CD8-positive, alpha-beta memory T cell (primary cell): ENCODE measurements at regions not wholly inside any gene's neighbourhood (a gene's known extent, or its start where the extent isn't known, plus 50 kb on each side); places are given as distances from the start of the nearest gene placed in this dataset.

Experiments
- CTCF ChIA-PET: fragments of 350-600 bp; sonication (Branson Sonifier 250); formaldehyde crosslinking; loops from one replicate; lab custom pipeline; 2021; ENCODE audit warnings: antibody characterized with exemption; lab: Charles Lee
- POLR2A ChIA-PET: fragments of 350-600 bp; sonication (Branson Sonifier 250); formaldehyde crosslinking; loops from one replicate; lab custom pipeline; 2021; ENCODE audit warnings: antibody characterized with exemption; lab: Charles Lee
- DNase-seq, 5 donors: peaks; one replicate each; pipeline versions ENCODE4 v3.0.0 to v3.0.0-alpha.2; 2020 to 2022; ENCODE audit warnings: mixed read lengths in 1 of 5
- H3K27ac ChIP-seq: one replicate; pipeline ENCODE4 v1.7.0; 2013; ENCODE audit warnings: low read depth, mild to moderate bottlenecking, low read length, moderate library complexity
- H3K27me3 ChIP-seq: 2 replicates; pipeline ENCODE4 v1.7.0; 2013; ENCODE audit warnings: low read length, mild to moderate bottlenecking; ENCODE audit not compliant: insufficient read depth, poor library complexity, severe bottlenecking
- H3K36me3 ChIP-seq: 2 replicates; pipeline ENCODE4 v1.7.0; 2013; ENCODE audit warnings: mild to moderate bottlenecking, low read length, moderate library complexity; ENCODE audit not compliant: insufficient read depth
- H3K4me1 ChIP-seq: 2 replicates; pipeline ENCODE4 v1.7.0; 2013; ENCODE audit warnings: mild to moderate bottlenecking, low read length, moderate library complexity; ENCODE audit not compliant: insufficient read depth
- H3K4me3 ChIP-seq: 2 replicates; pipeline ENCODE4 v1.7.0; 2013; ENCODE audit warnings: mild to moderate bottlenecking, low read length
- H3K9me3 ChIP-seq: 2 replicates; pipeline ENCODE4 v1.7.0; 2013; ENCODE audit warnings: mild to moderate bottlenecking, low read length
- H3K27ac Mint-ChIP-seq, 8 donors: one replicate each; pipeline ENCODE4 v1.8.0; 2020 to 2021; ENCODE audit warnings: mixed read lengths in 8 of 8, mild to moderate bottlenecking in 6 of 8, inconsistent platforms in 3 of 8, moderate library complexity in 3 of 8
- H3K27me3 Mint-ChIP-seq, 2 donors: one replicate each; pipeline ENCODE4 v1.8.0; 2020 to 2021; ENCODE audit warnings: mixed read lengths in 2 of 2, mild to moderate bottlenecking in 1 of 2, moderate library complexity in 1 of 2
- H3K36me3 Mint-ChIP-seq, 3 donors: one replicate each; pipeline ENCODE4 v1.8.0; 2020 to 2021; ENCODE audit warnings: mixed read lengths in 3 of 3, inconsistent platforms in 1 of 3, mild to moderate bottlenecking in 1 of 3
- H3K4me1 Mint-ChIP-seq, 3 donors: one replicate each; pipeline ENCODE4 v1.8.0; 2020 to 2021; ENCODE audit warnings: mixed read lengths in 3 of 3, inconsistent platforms in 1 of 3, mild to moderate bottlenecking in 1 of 3
- H3K4me3 Mint-ChIP-seq, 7 donors: one replicate each; pipeline ENCODE4 v1.8.0; 2020 to 2021; ENCODE audit warnings: mixed read lengths in 7 of 7, mild to moderate bottlenecking in 6 of 7, moderate library complexity in 4 of 7, inconsistent platforms in 2 of 7
- H3K9me3 Mint-ChIP-seq, 5 donors: one replicate each; pipeline ENCODE4 v1.8.0; 2020 to 2022; ENCODE audit warnings: mixed read lengths in 5 of 5, mild to moderate bottlenecking in 3 of 5, moderate library complexity in 2 of 5, inconsistent platforms in 1 of 5

DNA sequence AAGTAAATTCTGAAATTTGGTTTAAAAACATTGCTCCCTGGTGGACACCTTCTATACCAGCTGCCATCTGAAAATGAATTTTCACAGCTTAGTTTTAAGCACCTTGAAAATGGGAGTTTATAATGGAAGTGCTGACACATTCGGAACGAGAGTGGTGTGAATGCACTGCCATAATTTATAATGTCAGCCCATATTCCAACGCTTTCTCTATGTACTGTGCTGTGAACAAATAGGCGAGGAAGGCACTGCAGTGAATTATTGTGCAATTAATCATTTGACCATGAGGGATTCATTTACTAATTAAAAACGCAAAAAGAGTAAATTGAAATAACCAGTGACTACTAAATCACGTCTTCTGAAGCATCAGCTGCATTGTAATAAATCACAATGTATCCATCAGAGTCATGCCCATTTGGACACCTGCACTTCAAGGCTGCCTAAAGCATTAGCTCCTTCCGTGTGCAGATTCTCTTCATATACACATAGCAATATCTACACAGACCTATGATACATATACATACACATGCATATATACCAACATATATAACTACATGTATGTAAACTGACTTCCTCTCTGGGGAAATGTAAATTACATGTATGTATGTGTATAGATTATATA is 699.8 kb downstream of the GALR1 start:
- POLR2A ChIA-PET = no interaction called here
- no peaks in the 10 kb centered on the region for H3K36me3 ChIP-seq
- H3K27ac ChIP-seq = no peak overlapping the region
- H3K9me3 Mint-ChIP-seq = peaks cover 0 to 7% (median 3%) of the 10 kb centered on the region in 5 donors
- H3K27me3 Mint-ChIP-seq = peaks cover 0 to 11% of the 10 kb centered on the region in 2 donors
- no peaks in the 10 kb centered on the region for H3K4me1 Mint-ChIP-seq
- H3K36me3 Mint-ChIP-seq = no peaks in the 10 kb centered on the region
- DNase-seq = no peak
- CTCF ChIA-PET = no interaction called here
- no peak overlapping the region for H3K4me3 ChIP-seq
- no peaks in the 10 kb centered on the region for H3K9me3 ChIP-seq
- H3K27ac Mint-ChIP-seq = no peak overlapping the region
- H3K27me3 ChIP-seq = no peaks in the 10 kb centered on the region
- H3K4me1 ChIP-seq = no peaks in the 10 kb centered on the region
- no peak overlapping the region for H3K4me3 Mint-ChIP-seq

DNA sequence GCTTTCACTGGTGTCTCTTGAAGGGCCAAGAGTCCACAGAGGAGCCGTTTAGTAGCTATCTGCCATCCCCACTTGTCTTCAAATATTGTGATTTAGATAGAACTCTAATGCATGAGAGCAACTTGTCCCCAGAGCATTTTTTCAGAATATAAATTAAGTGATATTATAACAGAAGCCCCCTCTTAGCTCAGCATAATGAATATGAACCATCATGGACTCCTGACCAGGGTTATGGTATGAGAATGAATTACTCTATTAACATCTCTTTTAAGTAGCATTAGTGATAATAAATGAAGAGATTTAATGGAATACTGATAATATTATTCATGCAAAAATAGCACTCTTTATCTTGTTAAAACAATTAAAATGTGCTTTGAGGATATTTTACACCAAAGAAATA is 709.6 kb downstream of the GALR1 start:
- ChIA-PET POLR2A (no interaction called here), CTCF (no interaction called here)
- H3K36me3 ChIP-seq = no peaks in the 10 kb centered on the region
- no peak for DNase-seq
- no peak overlapping the region for H3K27ac ChIP-seq
- Mint-ChIP-seq H3K4me3 (no peak overlapping the region), H3K36me3 (no peaks in the 10 kb centered on the region), H3K27me3 (peaks cover 0 to 4% of the 10 kb centered on the region in 2 donors), H3K4me1 (no peaks in the 10 kb centered on the region), H3K27ac (no peak overlapping the region), H3K9me3 (peaks cover 0 to 4% (median 1%) of the 10 kb centered on the region in 5 donors)
- H3K4me1 ChIP-seq = no peaks in the 10 kb centered on the region
- no peaks in the 10 kb centered on the region for H3K27me3 ChIP-seq
- no peaks in the 10 kb centered on the region for H3K9me3 ChIP-seq
- H3K4me3 ChIP-seq = no peak overlapping the region

DNA sequence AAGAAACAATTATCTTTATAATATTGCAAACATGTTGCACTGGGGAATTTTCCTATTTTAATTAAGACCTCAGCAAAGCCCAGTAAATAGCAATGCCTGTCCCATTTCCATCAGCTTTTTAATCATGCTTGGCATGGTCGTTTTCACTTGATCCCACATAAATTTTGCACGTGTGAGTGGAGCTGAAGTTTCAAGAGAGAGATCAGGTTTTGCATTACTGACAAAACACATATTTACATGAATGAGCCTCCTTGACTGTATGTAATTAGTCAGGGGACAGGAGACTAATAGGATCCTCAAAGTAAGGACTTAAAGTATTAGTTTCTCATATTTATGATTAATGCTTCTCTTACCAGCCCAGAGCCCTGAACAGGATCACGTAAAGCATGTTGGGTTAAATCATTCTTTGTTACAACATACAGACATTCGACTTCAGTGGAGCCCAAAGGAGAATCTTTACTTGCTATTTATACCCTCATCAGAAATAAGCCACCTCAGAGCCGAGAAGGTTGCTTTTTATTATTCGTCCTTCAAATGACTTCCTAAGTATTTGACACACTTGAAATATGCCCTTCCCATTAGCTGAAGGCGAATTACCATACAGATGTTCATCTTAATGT is 711.3 kb downstream of the GALR1 start:
- H3K36me3 Mint-ChIP-seq = no peaks in the 10 kb centered on the region
- ChIA-PET CTCF (no interaction called here), POLR2A (no interaction called here)
- no peaks in the 10 kb centered on the region for H3K4me1 Mint-ChIP-seq
- Histone ChIP-seq H3K4me3 (no peak overlapping the region), H3K4me1 (no peaks in the 10 kb centered on the region), H3K9me3 (no peaks in the 10 kb centered on the region), H3K27ac (no peak overlapping the region), H3K27me3 (no peaks in the 10 kb centered on the region), H3K36me3 (no peaks in the 10 kb centered on the region)
- peaks cover 0 to 4% of the 10 kb centered on the region in 2 donors for H3K27me3 Mint-ChIP-seq
- H3K9me3 Mint-ChIP-seq = peaks cover 0 to 4% (median 0%) of the 10 kb centered on the region in 5 donors
- H3K27ac Mint-ChIP-seq = no peak overlapping the region
- no peak for DNase-seq
- H3K4me3 Mint-ChIP-seq = no peak overlapping the region

DNA sequence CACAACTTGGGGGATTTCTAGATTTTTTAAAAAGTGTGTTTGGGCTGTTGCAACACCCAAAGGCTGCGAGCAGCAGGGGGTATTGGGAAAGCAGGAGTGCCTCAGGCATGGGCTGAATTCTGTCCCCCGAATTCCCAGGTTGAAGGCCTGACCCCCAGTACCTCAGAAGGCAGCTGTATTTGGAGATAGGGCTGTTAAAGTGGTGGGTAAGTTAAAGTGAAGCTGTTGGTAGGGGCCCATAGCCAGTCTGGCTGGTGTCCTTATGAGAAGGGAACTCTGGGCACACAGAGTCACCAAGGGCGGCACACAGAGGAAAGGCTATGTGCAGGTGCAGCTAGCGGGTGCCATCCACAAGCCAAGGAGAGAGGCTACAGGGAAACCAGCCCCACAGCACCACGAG is 717.4 kb downstream of the GALR1 start:
- ChIA-PET POLR2A (no interaction called here), CTCF (no interaction called here)
- H3K9me3 ChIP-seq = no peaks in the 10 kb centered on the region
- Mint-ChIP-seq H3K27ac (no peak overlapping the region), H3K27me3 (no peaks in the 10 kb centered on the region), H3K9me3 (no peaks in the 10 kb centered on the region), H3K36me3 (no peaks in the 10 kb centered on the region), H3K4me1 (no peaks in the 10 kb centered on the region), H3K4me3 (no peak overlapping the region)
- H3K4me1 ChIP-seq = no peaks in the 10 kb centered on the region
- H3K36me3 ChIP-seq = no peaks in the 10 kb centered on the region
- H3K27ac ChIP-seq = no peak overlapping the region
- H3K4me3 ChIP-seq = no peak overlapping the region
- DNase-seq = no peak
- H3K27me3 ChIP-seq = no peaks in the 10 kb centered on the region

DNA sequence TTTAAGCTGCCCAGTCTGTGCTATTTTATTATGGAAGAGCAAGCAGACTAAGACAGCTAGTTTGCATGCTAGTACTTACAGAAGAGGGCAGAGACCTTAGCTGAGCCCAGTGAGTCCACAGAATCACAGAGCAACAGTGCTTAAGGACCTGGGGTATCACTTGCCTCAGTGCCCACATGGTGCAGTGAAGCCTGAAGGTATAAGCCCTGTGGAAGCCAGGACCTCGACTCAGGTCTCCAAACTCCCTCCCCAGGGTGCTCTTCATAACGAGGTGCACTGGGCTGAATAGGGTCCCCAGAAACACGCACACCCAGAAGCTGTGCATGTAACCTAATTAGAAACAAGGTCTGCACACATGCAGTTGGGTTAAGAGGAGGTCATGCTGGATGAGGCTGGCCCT is 718.1 kb downstream of the GALR1 start:
- Histone ChIP-seq H3K36me3 (no peaks in the 10 kb centered on the region), H3K27me3 (no peaks in the 10 kb centered on the region), H3K4me3 (no peak overlapping the region), H3K27ac (no peak overlapping the region), H3K4me1 (no peaks in the 10 kb centered on the region), H3K9me3 (no peaks in the 10 kb centered on the region)
- Mint-ChIP-seq H3K4me3 (no peak overlapping the region), H3K27ac (no peak overlapping the region), H3K27me3 (no peaks in the 10 kb centered on the region), H3K36me3 (no peaks in the 10 kb centered on the region), H3K4me1 (no peaks in the 10 kb centered on the region), H3K9me3 (peaks cover 0 to 1% (median 0%) of the 10 kb centered on the region in 5 donors)
- ChIA-PET POLR2A (no interaction called here), CTCF (no interaction called here)
- DNase-seq = no peak

DNA sequence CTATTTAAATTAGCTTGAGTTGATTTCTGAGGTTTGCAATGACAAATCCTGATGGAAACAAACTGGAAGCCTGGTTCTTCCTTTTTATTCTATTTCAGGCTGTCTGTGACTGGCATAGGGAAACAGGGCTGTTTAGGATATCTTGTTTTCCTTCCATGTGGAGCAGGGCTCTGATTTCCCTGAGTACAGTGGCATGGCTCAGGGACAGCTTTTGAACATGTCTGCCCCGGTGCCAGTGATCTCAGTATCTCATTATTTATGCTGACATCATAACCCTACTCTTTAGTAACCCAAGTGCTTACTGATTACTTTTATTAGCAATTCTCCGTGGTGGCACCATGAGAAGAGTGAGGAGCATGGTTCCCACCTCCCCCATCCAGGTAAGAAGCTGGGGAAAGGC is 720.3 kb downstream of the GALR1 start:
- DNase-seq = no peak
- Mint-ChIP-seq H3K4me3 (no peak overlapping the region), H3K27me3 (peaks cover 0 to 1% of the 10 kb centered on the region in 2 donors), H3K27ac (no peak overlapping the region), H3K4me1 (no peaks in the 10 kb centered on the region), H3K9me3 (peaks cover 0 to 3% (median 0%) of the 10 kb centered on the region in 5 donors), H3K36me3 (no peaks in the 10 kb centered on the region)
- Histone ChIP-seq H3K9me3 (no peaks in the 10 kb centered on the region), H3K4me1 (no peaks in the 10 kb centered on the region), H3K36me3 (no peaks in the 10 kb centered on the region), H3K27ac (no peak overlapping the region), H3K27me3 (no peaks in the 10 kb centered on the region), H3K4me3 (no peak overlapping the region)
- POLR2A ChIA-PET = no interaction called here
- CTCF ChIA-PET = no interaction called here

DNA sequence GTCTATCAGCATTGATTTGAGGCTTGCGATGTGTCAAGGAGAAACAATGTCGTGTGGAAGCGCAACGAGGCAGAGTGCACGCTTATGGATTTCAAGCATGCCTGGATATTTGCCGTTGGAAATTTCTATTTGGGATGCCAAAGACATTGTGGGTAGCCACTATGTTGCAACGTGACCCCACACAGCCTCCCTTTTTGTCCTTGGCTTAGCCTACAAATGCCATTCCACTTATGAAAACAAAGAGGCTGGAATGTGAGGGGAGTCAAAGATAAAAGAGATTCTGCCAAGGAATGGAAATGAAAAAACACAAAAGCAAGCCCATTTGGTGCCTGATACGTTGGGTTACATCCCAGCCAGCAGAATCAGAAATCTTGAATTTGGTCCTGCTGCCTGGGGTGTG is 721.2 kb downstream of the GALR1 start:
- Mint-ChIP-seq H3K4me1 (no peaks in the 10 kb centered on the region), H3K36me3 (no peaks in the 10 kb centered on the region), H3K27ac (no peak overlapping the region), H3K27me3 (peaks cover 0 to 1% of the 10 kb centered on the region in 2 donors), H3K4me3 (no peak overlapping the region), H3K9me3 (peaks cover 0 to 6% (median 0%) of the 10 kb centered on the region in 5 donors)
- CTCF ChIA-PET = no interaction called here
- no peaks in the 10 kb centered on the region for H3K36me3 ChIP-seq
- no peak for DNase-seq
- H3K27me3 ChIP-seq = no peaks in the 10 kb centered on the region
- no peaks in the 10 kb centered on the region for H3K9me3 ChIP-seq
- POLR2A ChIA-PET = no interaction called here
- H3K4me1 ChIP-seq = no peaks in the 10 kb centered on the region
- H3K4me3 ChIP-seq = no peak overlapping the region
- no peak overlapping the region for H3K27ac ChIP-seq

DNA sequence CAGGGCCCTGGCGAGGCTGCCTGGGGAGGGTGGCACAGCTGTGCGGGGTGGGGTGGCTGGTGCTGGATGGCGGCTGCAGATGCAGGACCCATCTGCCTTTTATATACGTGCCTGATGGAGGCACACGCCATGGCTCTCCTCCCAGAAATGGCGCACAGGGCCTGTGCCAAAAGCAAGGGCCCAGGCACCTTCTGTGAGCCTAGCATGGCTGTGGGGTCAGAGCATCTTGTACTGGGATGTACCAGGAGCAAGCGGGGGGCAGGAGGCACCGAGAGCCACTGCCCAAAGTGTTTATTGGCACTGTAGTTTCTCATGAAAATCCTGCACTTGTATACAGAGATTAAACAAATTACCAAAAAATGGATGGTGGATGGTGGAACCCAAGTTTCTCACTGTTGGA is 724.1 kb downstream of the GALR1 start:
- no peak overlapping the region for H3K4me3 Mint-ChIP-seq

More for the DNA sequence above, 724.1 kb downstream of the GALR1 start:
- CTCF ChIA-PET = no interaction called here
- H3K27me3 Mint-ChIP-seq = peaks cover 0 to 1% of the 10 kb centered on the region in 2 donors
- H3K9me3 ChIP-seq = no peaks in the 10 kb centered on the region
- H3K27me3 ChIP-seq = no peaks in the 10 kb centered on the region
- no peak overlapping the region for H3K4me3 ChIP-seq
- no peaks in the 10 kb centered on the region for H3K4me1 Mint-ChIP-seq
- no peak overlapping the region for H3K27ac ChIP-seq
- DNase-seq = no peak
- H3K4me1 ChIP-seq = no peaks in the 10 kb centered on the region
- POLR2A ChIA-PET = no interaction called here
- no peaks in the 10 kb centered on the region for H3K36me3 Mint-ChIP-seq
- H3K9me3 Mint-ChIP-seq = peaks cover 0 to 6% (median 0%) of the 10 kb centered on the region in 5 donors
- H3K36me3 ChIP-seq = no peaks in the 10 kb centered on the region
- H3K27ac Mint-ChIP-seq = no peak overlapping the region
